ENCODE measurements at regions not wholly inside any gene's neighbourhood (a gene's known extent, or its start where the extent isn't known, plus 50 kb on each side); places are given as distances from the start of the nearest gene placed in this dataset.

DNA sequence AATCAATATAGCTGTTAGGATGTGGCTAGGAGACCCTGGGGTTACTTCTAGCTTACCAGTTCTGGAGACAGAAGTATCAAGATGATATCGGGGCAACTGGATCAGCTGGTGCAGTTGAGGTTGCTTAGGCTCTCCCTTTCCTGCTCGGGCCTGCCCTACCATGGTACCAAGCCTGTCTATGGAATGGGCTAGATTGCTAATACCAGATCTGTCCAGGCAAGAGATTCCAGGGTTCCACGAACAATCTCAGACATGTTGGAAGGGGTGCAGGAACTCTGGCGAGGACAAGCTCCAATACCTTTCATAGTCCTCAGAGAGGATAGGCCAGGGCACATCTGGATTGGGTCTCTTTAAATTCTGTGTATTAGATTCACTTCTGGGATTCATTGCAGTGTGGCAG is 53.8 kb downstream of the ADM start:
- H3K27me3 Mint-ChIP-seq, result peaks cover 57% of the 10 kb centered on the region
- no peaks in the 10 kb centered on the region for H3K4me1 ChIP-seq (ENCODE audit: control insufficient read depth in 2 of 2, insufficient read depth in 2 of 2, low read length in 2 of 2)
- no peak overlapping the region for H3K4me3 Mint-ChIP-seq
- no peak overlapping the region for H3K27ac ChIP-seq (ENCODE audit: low read length in 2 of 2)
- H3K9me3 ChIP-seq (ENCODE audit: control extremely low read depth in 1 of 3, control insufficient read depth in 2 of 3, insufficient read depth in 1 of 3, low read length in 2 of 3), result no peaks in the 10 kb centered on the region
- no peaks in the 10 kb centered on the region for H4K20me1 ChIP-seq (ENCODE audit: control insufficient read depth, insufficient read depth, low read length, poor library complexity, severe bottlenecking)
- H3K4me3 ChIP-seq (ENCODE audit: control extremely low read depth in 1 of 5, extremely low read depth in 1 of 5, insufficient read depth in 1 of 5, low read depth in 2 of 5, low read length in 4 of 5), result no peak overlapping the region
- no peak for DNase-seq
- WGBS (ENCODE audit: insufficient coverage), result 93% methylated on average over 3 of the region's 4 CpGs
- peaks cover 0 to 10% (median 5%) of the 10 kb centered on the region in 4 experiments for H3K27me3 ChIP-seq (replicated peaks in 1 of 4; ENCODE audit: control extremely low read depth in 1 of 4, control insufficient read depth in 3 of 4, insufficient read depth in 4 of 4, low read length in 3 of 4)
- H2AFZ ChIP-seq (ENCODE audit: insufficient read depth, low read depth, low read length, poor library complexity, severe bottlenecking), result no peak overlapping the region
- TF ChIP-seq, protein P1, sequence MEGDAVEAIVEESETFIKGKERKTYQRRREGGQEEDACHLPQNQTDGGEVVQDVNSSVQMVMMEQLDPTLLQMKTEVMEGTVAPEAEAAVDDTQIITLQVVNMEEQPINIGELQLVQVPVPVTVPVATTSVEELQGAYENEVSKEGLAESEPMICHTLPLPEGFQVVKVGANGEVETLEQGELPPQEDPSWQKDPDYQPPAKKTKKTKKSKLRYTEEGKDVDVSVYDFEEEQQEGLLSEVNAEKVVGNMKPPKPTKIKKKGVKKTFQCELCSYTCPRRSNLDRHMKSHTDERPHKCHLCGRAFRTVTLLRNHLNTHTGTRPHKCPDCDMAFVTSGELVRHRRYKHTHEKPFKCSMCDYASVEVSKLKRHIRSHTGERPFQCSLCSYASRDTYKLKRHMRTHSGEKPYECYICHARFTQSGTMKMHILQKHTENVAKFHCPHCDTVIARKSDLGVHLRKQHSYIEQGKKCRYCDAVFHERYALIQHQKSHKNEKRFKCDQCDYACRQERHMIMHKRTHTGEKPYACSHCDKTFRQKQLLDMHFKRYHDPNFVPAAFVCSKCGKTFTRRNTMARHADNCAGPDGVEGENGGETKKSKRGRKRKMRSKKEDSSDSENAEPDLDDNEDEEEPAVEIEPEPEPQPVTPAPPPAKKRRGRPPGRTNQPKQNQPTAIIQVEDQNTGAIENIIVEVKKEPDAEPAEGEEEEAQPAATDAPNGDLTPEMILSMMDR (IDR thresholded peaks at IDR 0.05), result no peak
- TF ChIP-seq EZH2 (IDR thresholded peaks at IDR 0.05; ENCODE audit: borderline replicate concordance, insufficient read depth, low read depth, low read length, poor library complexity, severe bottlenecking), result no peak
- ATAC-seq (ENCODE audit: low read depth), result no peak
- POLR2A ChIA-PET, result no interaction called here
- H3K4me1 Mint-ChIP-seq, result no peaks in the 10 kb centered on the region
- H3K36me3 ChIP-seq (replicated peaks in 1 of 2; ENCODE audit: control extremely low read depth in 1 of 2, control insufficient read depth in 1 of 2, extremely low read depth in 1 of 2, insufficient read depth in 2 of 2, low read length in 1 of 2), result no peaks in the 10 kb centered on the region
- intact Hi-C loops (cut with micrococcal nuclease), result no loop called here
- H3K79me2 ChIP-seq (ENCODE audit: control insufficient read depth, insufficient read depth, low read length), result no peaks in the 10 kb centered on the region
- H3K4me2 ChIP-seq (replicated peaks; ENCODE audit: low read depth, low read length, poor library complexity, severe bottlenecking), result no peak overlapping the region
- no peak overlapping the region for H3K9ac ChIP-seq (ENCODE audit: low read length)
- CTCF ChIA-PET, result interaction anchor here (0.7 kb wide), 1 partner anchor 8 kb away, joined by 4 read pairs; no protein-coding TSS in a partner anchor
- no peaks in the 10 kb centered on the region for H3K9me3 Mint-ChIP-seq (ENCODE audit: insufficient read depth)
- no peak overlapping the region for H3K27ac Mint-ChIP-seq

DNA sequence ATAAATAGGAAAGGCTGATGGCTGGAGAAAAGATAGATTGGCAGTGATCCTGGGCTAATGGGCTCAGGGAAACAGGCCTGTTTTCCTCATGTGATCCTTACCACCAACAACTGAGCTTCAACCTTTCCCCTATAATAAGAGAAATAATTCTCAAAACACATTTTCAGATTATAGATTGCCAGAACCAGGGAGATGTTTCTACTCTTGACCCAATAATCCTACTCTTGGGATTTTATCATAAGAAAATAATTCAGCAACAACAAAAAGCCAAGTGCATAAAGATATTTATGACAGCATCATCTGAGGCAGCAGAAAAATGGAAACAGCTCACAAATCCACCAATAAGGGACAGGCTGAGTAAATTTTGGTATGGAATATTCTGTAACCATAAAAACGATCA is 54.3 kb downstream of the ADM start:
- Mint-ChIP-seq H3K4me1 (no peaks in the 10 kb centered on the region), H3K9me3 (ENCODE audit: insufficient read depth) (no peaks in the 10 kb centered on the region), H3K27me3 (peaks cover 56% of the 10 kb centered on the region), H3K27ac (no peak overlapping the region), H3K4me3 (no peak overlapping the region)
- CTCF ChIA-PET, result interaction anchor here (0.7 kb wide), 1 partner anchor 7 kb away, joined by 4 read pairs; no protein-coding TSS in a partner anchor
- ATAC-seq (ENCODE audit: low read depth) (no peak), DNase-seq (no peak)
- Histone ChIP-seq H3K4me1 (ENCODE audit: control insufficient read depth in 2 of 2, insufficient read depth in 2 of 2, low read length in 2 of 2) (no peaks in the 10 kb centered on the region), H2AFZ (ENCODE audit: insufficient read depth, low read depth, low read length, poor library complexity, severe bottlenecking) (no peak overlapping the region), H3K36me3 (replicated peaks in 1 of 2; ENCODE audit: control extremely low read depth in 1 of 2, control insufficient read depth in 1 of 2, extremely low read depth in 1 of 2, insufficient read depth in 2 of 2, low read length in 1 of 2) (no peaks in the 10 kb centered on the region), H3K79me2 (ENCODE audit: control insufficient read depth, insufficient read depth, low read length) (no peaks in the 10 kb centered on the region), H3K4me3 (ENCODE audit: control extremely low read depth in 1 of 5, extremely low read depth in 1 of 5, insufficient read depth in 1 of 5, low read depth in 2 of 5, low read length in 4 of 5) (no peak overlapping the region), H3K9ac (ENCODE audit: low read length) (no peak overlapping the region), H3K4me2 (replicated peaks; ENCODE audit: low read depth, low read length, poor library complexity, severe bottlenecking) (no peak overlapping the region), H3K27me3 (replicated peaks in 1 of 4; ENCODE audit: control extremely low read depth in 1 of 4, control insufficient read depth in 3 of 4, insufficient read depth in 4 of 4, low read length in 3 of 4) (peaks cover 0 to 10% (median 5%) of the 10 kb centered on the region in 4 experiments), H3K9me3 (ENCODE audit: control extremely low read depth in 1 of 3, control insufficient read depth in 2 of 3, insufficient read depth in 1 of 3, low read length in 2 of 3) (no peaks in the 10 kb centered on the region), H4K20me1 (ENCODE audit: control insufficient read depth, insufficient read depth, low read length, poor library complexity, severe bottlenecking) (no peaks in the 10 kb centered on the region), H3K27ac (ENCODE audit: low read length in 2 of 2) (no peak overlapping the region)
- intact Hi-C loops (cut with micrococcal nuclease), result no loop called here
- POLR2A ChIA-PET, result no interaction called here
- WGBS (ENCODE audit: insufficient coverage), result no CpG with 5 or more reads among the region's 1 CpG
- TF ChIP-seq, protein P1 (IDR thresholded peaks at IDR 0.05), result no peak
- no peak for TF ChIP-seq EZH2 (IDR thresholded peaks at IDR 0.05; ENCODE audit: borderline replicate concordance, insufficient read depth, low read depth, low read length, poor library complexity, severe bottlenecking)

Data from B cell (primary cell).